Esophagus squamous epithelium (tissue), 5 donors: ENCODE measurements at regions not wholly inside any gene's neighbourhood (a gene's known extent, or its start where the extent isn't known, plus 50 kb on each side); places are given as distances from the start of the nearest gene placed in this dataset.

Source experiments
- DNase-seq: peaks from one replicate; lab custom pipeline; 2025; lab: John Stamatoyannopoulos, UW
- H3K27ac ChIP-seq, 4 donors: fragments of 200-600 bp; sonication (generic); one replicate each; pipeline ENCODE4 v1.5.1; 2016 to 2019; ENCODE audit warnings: mild to moderate bottlenecking in 1 of 4
- H3K27me3 ChIP-seq, 4 donors: fragments of 200-600 bp; sonication (generic); 1 replicate in 3 of 4; 2 replicates in 1 of 4; pipeline versions ENCODE4 v1.5.1 to v1.6.0; 2017 to 2021; ENCODE audit warnings: antibody characterized with exemption in 1 of 4
- H3K36me3 ChIP-seq, 3 donors: fragments of 200-600 bp; sonication (generic); one replicate each; pipeline ENCODE4 v1.5.1; 2016 to 2019
- H3K4me1 ChIP-seq, 3 donors: fragments of 200-600 bp; sonication (generic); one replicate each; pipeline ENCODE4 v1.5.1; 2017 to 2019
- H3K4me3 ChIP-seq, 4 donors: fragments of 200-600 bp; sonication (generic); 1 replicate in 3 of 4; 2 replicates in 1 of 4; pipeline ENCODE4 v1.5.1; 2016 to 2019; ENCODE audit warnings: mild to moderate bottlenecking in 2 of 4, moderate library complexity in 1 of 4
- H3K9me3 ChIP-seq, 3 donors: fragments of 200-600 bp; sonication (generic); one replicate each; pipeline ENCODE4 v1.5.1; 2016 to 2019
- CTCF ChIP-seq, 6 experiments: fragments of 450-650 bp in 4 of 6; fragments of 200-600 bp in 2 of 6; sonication (generic) in 2 of 6; IDR thresholded peaks; one replicate each; pipeline ENCODE4 v1.5.1; 2016 to 2019; ENCODE audit warnings: antibody characterized with exemption in 6 of 6, mild to moderate bottlenecking in 4 of 6, moderate library complexity in 4 of 6
- POLR2A ChIP-seq, 4 donors: fragments of 450-650 bp; IDR thresholded peaks; one replicate each; pipeline ENCODE4 v1.6.1; 2017; ENCODE audit warnings: antibody characterized with exemption in 4 of 4, mild to moderate bottlenecking in 4 of 4, moderate library complexity in 3 of 4
- WGBS, 2 donors: methylation state at CpG; one replicate each; pipeline ENCODE4 v1.1.5; 2018; 5-methylcytosine and 5-hydroxymethylcytosine counted together
- intact Hi-C: fragments of 100-400 bp; cut with DNase I; formaldehyde crosslinking; loops from one replicate; pipeline ENCODE4 v1.15.0; 2022
- donor health status: DM: yes; HTN: yes; CAD: no.

- Histone ChIP-seq H3K27ac (no peak overlapping the region), H3K9me3 (peaks cover 0 to 10% (median 0%) of the 10 kb centered on the region in 3 donors), H3K4me1 (no peaks in the 10 kb centered on the region), H3K4me3 (no peak overlapping the region), H3K36me3 (no peaks in the 10 kb centered on the region), H3K27me3 (no peaks in the 10 kb centered on the region)
- WGBS, 2 donors = 55 to 72% methylated on average over 3 to 5 of the region's 5 CpGs
- DNase-seq = no peak
- intact Hi-C loops = no loop called here
- TF ChIP-seq POLR2A (IDR thresholded peaks at IDR 0.05) (no peak), CTCF (IDR thresholded peaks at IDR 0.05) (no peak)
Observed at GRCh38 chr2:5132281-5132680, 559.9 kb upstream of the SOX11 start.

- TF ChIP-seq CTCF (IDR thresholded peaks at IDR 0.05) (no peak), POLR2A (IDR thresholded peaks at IDR 0.05) (no peak)
- H3K27me3 ChIP-seq = no peaks in the 10 kb centered on the region
- WGBS, 2 donors = 22 to 47% methylated on average over 2 of the region's 2 CpGs
- H3K36me3 ChIP-seq = no peaks in the 10 kb centered on the region
- no peaks in the 10 kb centered on the region for H3K4me1 ChIP-seq
- DNase-seq = no peak
- no peaks in the 10 kb centered on the region for H3K9me3 ChIP-seq
- intact Hi-C loops = no loop called here
- H3K4me3 ChIP-seq = no peak overlapping the region
- H3K27ac ChIP-seq = no peak overlapping the region
Observed at GRCh38 chr2:5140347-5140746, 551.8 kb upstream of the SOX11 start.

GRCh38 chr2:5144159-5144558, 548.0 kb upstream of the SOX11 start:
- intact Hi-C loops = no loop called here
- WGBS, 2 donors = 87 to 94% methylated on average over 14 to 15 of the region's 15 CpGs

GRCh38 chr2:5145053-5145452, 547.1 kb upstream of the SOX11 start:
- Histone ChIP-seq H3K4me3 (no peak overlapping the region), H3K36me3 (no peaks in the 10 kb centered on the region), H3K27ac (no peak overlapping the region), H3K4me1 (no peaks in the 10 kb centered on the region), H3K27me3 (no peaks in the 10 kb centered on the region), H3K9me3 (no peaks in the 10 kb centered on the region)
- no peak for DNase-seq
- TF ChIP-seq CTCF (IDR thresholded peaks at IDR 0.05) (no peak), POLR2A (IDR thresholded peaks at IDR 0.05) (no peak)
- intact Hi-C loops = no loop called here
- WGBS, 2 donors = 71 to 73% methylated on average over 8 of the region's 8 CpGs

More at GRCh38 chr2:5144159-5144558, 548.0 kb upstream of the SOX11 start:
- Histone ChIP-seq H3K27me3 (no peaks in the 10 kb centered on the region), H3K4me3 (no peak overlapping the region), H3K36me3 (no peaks in the 10 kb centered on the region), H3K27ac (no peak overlapping the region), H3K9me3 (no peaks in the 10 kb centered on the region), H3K4me1 (no peaks in the 10 kb centered on the region)
- DNase-seq = no peak
- TF ChIP-seq CTCF (IDR thresholded peaks at IDR 0.05) = no peak
- TF ChIP-seq POLR2A (IDR thresholded peaks at IDR 0.05) = no peak

- DNase-seq = no peak
- Histone ChIP-seq H3K27me3 (no peaks in the 10 kb centered on the region), H3K9me3 (no peaks in the 10 kb centered on the region), H3K4me3 (no peak overlapping the region), H3K36me3 (no peaks in the 10 kb centered on the region), H3K27ac (no peak overlapping the region), H3K4me1 (no peaks in the 10 kb centered on the region)
- intact Hi-C loops = no loop called here
- 70 to 89% methylated on average over 4 of the region's 4 CpGs for WGBS, 2 donors
- TF ChIP-seq CTCF (IDR thresholded peaks at IDR 0.05) = no peak
Observed at GRCh38 chr2:5145801-5146200, 546.4 kb upstream of the SOX11 start.
